GM23338 (cell line): ENCODE measurements at regions not wholly inside any gene's neighbourhood (a gene's known extent, or its start where the extent isn't known, plus 50 kb on each side); places are given as distances from the start of the nearest gene placed in this dataset.

Source experiments
- ATAC-seq: fragments of 200-7000 bp; cut with Tn5 transposase; 3 replicates; pipeline ENCODE4 v1.9.1; 2020
- DNase-seq: peaks from one replicate; pipeline ENCODE4 v3.0.0-alpha.2; 2015; ENCODE audit warnings: low spot score
- H2AFZ ChIP-seq: fragments of 200-600 bp; sonication (generic); 2 replicates; pipeline ENCODE4 v1.8.0; 2016; ENCODE audit warnings: antibody characterized with exemption, mild to moderate bottlenecking, moderate library complexity
- H3F3A ChIP-seq: fragments of 200-600 bp; sonication (generic); replicated peaks from 2 replicates; pipeline ENCODE4 v1.8.0; 2017; ENCODE audit warnings: antibody characterized with exemption, mixed run types, low read depth
- H3K27ac ChIP-seq: fragments of 200-600 bp; sonication (generic); 2 replicates; pipeline ENCODE4 v1.6.1; 2016; ENCODE audit warnings: low read depth
- H3K27me3 ChIP-seq: fragments of 200-600 bp; sonication (generic); 2 replicates; pipeline ENCODE4 v1.8.0; 2016; ENCODE audit warnings: mild to moderate bottlenecking, mixed run types, moderate library complexity; ENCODE audit not compliant: insufficient read depth
- H3K36me3 ChIP-seq: fragments of 200-600 bp; sonication (generic); 2 replicates; pipeline ENCODE4 v1.8.0; 2016; ENCODE audit warnings: mild to moderate bottlenecking; ENCODE audit not compliant: insufficient read depth
- H3K4me1 ChIP-seq: fragments of 200-600 bp; sonication (generic); 2 replicates; pipeline ENCODE4 v1.8.0; 2016; ENCODE audit warnings: mild to moderate bottlenecking, moderate library complexity; ENCODE audit not compliant: insufficient read depth
- H3K4me2 ChIP-seq: fragments of 200-600 bp; sonication (generic); 2 replicates; pipeline ENCODE4 v1.7.1; 2017; ENCODE audit warnings: mixed run types
- H3K4me3 ChIP-seq: fragments of 200-600 bp; sonication (generic); 2 replicates; pipeline ENCODE4 v1.6.1; 2016; ENCODE audit warnings: mixed run types
- H3K79me2 ChIP-seq: fragments of 200-600 bp; sonication (generic); replicated peaks from 2 replicates; pipeline ENCODE4 v1.8.0; 2017; ENCODE audit warnings: mild to moderate bottlenecking; ENCODE audit not compliant: insufficient read depth
- H3K9me2 ChIP-seq: fragments of 200-600 bp; sonication (generic); 2 replicates; pipeline ENCODE4 v1.8.0; 2017; ENCODE audit not compliant: insufficient read depth
- H4K20me1 ChIP-seq: fragments of 200-600 bp; sonication (generic); replicated peaks from 2 replicates; pipeline ENCODE4 v1.8.0; 2017; ENCODE audit warnings: mild to moderate bottlenecking; ENCODE audit not compliant: insufficient read depth
- H3K27ac Mint-ChIP-seq: 2 replicates; pipeline ENCODE4 v1.8.0; 2020; ENCODE audit warnings: inconsistent platforms, mild to moderate bottlenecking, moderate library complexity, mixed read lengths
- H3K27me3 Mint-ChIP-seq: 3 replicates; pipeline ENCODE4 v1.8.0; 2022; ENCODE audit warnings: low read depth, mild to moderate bottlenecking, moderate library complexity, mixed read lengths, inconsistent platforms; ENCODE audit not compliant: insufficient read depth, poor library complexity
- H3K36me3 Mint-ChIP-seq: 3 replicates; pipeline ENCODE4 v1.8.0; 2021; ENCODE audit warnings: low read depth, mild to moderate bottlenecking, inconsistent platforms, moderate library complexity, mixed read lengths
- H3K4me1 Mint-ChIP-seq: 3 replicates; pipeline ENCODE4 v1.8.0; 2020; ENCODE audit warnings: mild to moderate bottlenecking, inconsistent platforms, mixed read lengths
- H3K4me3 Mint-ChIP-seq: 3 replicates; pipeline ENCODE4 v1.8.0; 2021; ENCODE audit warnings: moderate library complexity, mild to moderate bottlenecking, inconsistent platforms, mixed read lengths
- H3K9me3 Mint-ChIP-seq: 3 replicates; pipeline ENCODE4 v1.8.0; 2020; ENCODE audit warnings: moderate library complexity, mild to moderate bottlenecking, inconsistent platforms, mixed read lengths
- CREB1 ChIP-seq: fragments of 250-450 bp; sonication (Bioruptor Pico); IDR thresholded peaks from 2 replicates; pipeline ENCODE4 v1.5.0; 2020; ENCODE audit warnings: low read depth, mild to moderate bottlenecking, moderate library complexity
- CTCF ChIP-seq, 2 experiments: fragments of 200-600 bp in 1 of 2; sonication (generic) in 1 of 2; conservative IDR thresholded peaks; 2 replicates each; pipeline versions ENCODE4 v1.5.1 to v1.6.1; 2016 to 2017; ENCODE audit warnings: antibody characterized with exemption in 2 of 2, low read depth in 2 of 2, mild to moderate bottlenecking in 2 of 2, moderate library complexity in 1 of 2
- EZH2 ChIP-seq: fragments of 200-600 bp; sonication (generic); IDR thresholded peaks from one replicate; pipeline ENCODE4 v1.8.0; 2017; ENCODE audit warnings: antibody characterized with exemption, mild to moderate bottlenecking, low read depth; ENCODE audit not compliant: unreplicated experiment
- EZH2phosphoT487 ChIP-seq: fragments of 200-600 bp; sonication (generic); IDR thresholded peaks from one replicate; pipeline ENCODE4 v1.8.1; 2018; ENCODE audit warnings: antibody characterized with exemption; ENCODE audit not compliant: unreplicated experiment
- JUNB ChIP-seq: IDR thresholded peaks from one replicate; pipeline ENCODE4 v1.6.1; 2016; ENCODE audit warnings: antibody characterized with exemption; ENCODE audit not compliant: unreplicated experiment
- NANOG ChIP-seq: IDR thresholded peaks from 2 replicates; pipeline ENCODE4 v1.6.1; 2016; ENCODE audit warnings: antibody characterized with exemption, borderline replicate concordance
- STAT1 ChIP-seq: IDR thresholded peaks from one replicate; pipeline ENCODE4 v1.6.1; 2016; ENCODE audit warnings: antibody characterized with exemption; ENCODE audit not compliant: unreplicated experiment
- ZNF114 ChIP-seq: fragments of 250-450 bp; sonication (Bioruptor Pico); IDR thresholded peaks from 2 replicates; pipeline ENCODE4 v1.5.0; 2020; ENCODE audit warnings: mild to moderate bottlenecking, moderate library complexity
- ZNF331 ChIP-seq: fragments of 250-450 bp; sonication (Bioruptor Pico); IDR thresholded peaks from 2 replicates; pipeline ENCODE4 v1.5.0; 2020; ENCODE audit warnings: low read depth, mild to moderate bottlenecking, moderate library complexity
- ZNF462 ChIP-seq: fragments of 250-450 bp; sonication (Bioruptor Pico); IDR thresholded peaks from 2 replicates; pipeline ENCODE4 v1.5.0; 2020; ENCODE audit warnings: mild to moderate bottlenecking, moderate library complexity

- ATAC-seq (no peak), DNase-seq (no peak)
- Mint-ChIP-seq H3K27me3 (peaks cover 10% of the 10 kb centered on the region), H3K4me1 (no peaks in the 10 kb centered on the region), H3K9me3 (no peaks in the 10 kb centered on the region), H3K36me3 (no peaks in the 10 kb centered on the region), H3K27ac (no peak overlapping the region), H3K4me3 (no peak overlapping the region)
- Histone ChIP-seq H3K27me3 (peaks cover 1% of the 10 kb centered on the region; the same call in 1 of the 2 replicates), H3K4me3 (no peak overlapping the region), H3K36me3 (no peaks in the 10 kb centered on the region), H3F3A (no peaks in the 10 kb centered on the region), H2AFZ (no peak overlapping the region), H3K27ac (no peak overlapping the region), H3K4me2 (no peak overlapping the region), H3K79me2 (no peaks in the 10 kb centered on the region), H4K20me1 (no peaks in the 10 kb centered on the region), H3K4me1 (no peaks in the 10 kb centered on the region), H3K9me2 (no peaks in the 10 kb centered on the region)
- TF ChIP-seq ZNF462 (no peak), NANOG (no peak), CTCF (conservative IDR thresholded peaks at IDR 0.05; ENCODE audit: low read depth in 2 of 2) (no peak), ZNF331 (CRISPR knock-in tag) (no peak), EZH2phosphoT487 (no peak), JUNB (no peak), CREB1 (CRISPR knock-in tag) (no peak), EZH2 (no peak), STAT1 (no peak), ZNF114 (CRISPR knock-in tag) (no peak)
Measured at GRCh38 chr20:1711826-1712601, 54.4 kb upstream of the SIRPG start.
